B cell (primary cell): ENCODE measurements at regions not wholly inside any gene's neighbourhood (a gene's known extent, or its start where the extent isn't known, plus 50 kb on each side); places are given as distances from the start of the nearest gene placed in this dataset.

Experiments
- ATAC-seq: fragments of 200-7000 bp; cut with Tn5 transposase; one replicate; pipeline ENCODE4 v1.10.0; 2021; ENCODE audit warnings: low read depth, mild to moderate bottlenecking, moderate number of reproducible peaks, moderate library complexity
- CTCF ChIA-PET: fragments of 350-600 bp; sonication (Branson Sonifier 250); formaldehyde crosslinking; loops from one replicate; lab custom pipeline; 2021; ENCODE audit warnings: antibody characterized with exemption, inconsistent platforms; lab: Charles Lee
- POLR2A ChIA-PET: fragments of 350-600 bp; sonication (Branson Sonifier 250); formaldehyde crosslinking; loops from one replicate; lab custom pipeline; 2021; ENCODE audit warnings: antibody characterized with exemption; lab: Charles Lee
- DNase-seq: peaks from one replicate; pipeline ENCODE4 v3.0.0; 2013
- H2AFZ ChIP-seq: 2 replicates; pipeline ENCODE4 v1.6.1; 2012; ENCODE audit warnings: mild to moderate bottlenecking, low read depth, low read length; ENCODE audit not compliant: insufficient read depth, poor library complexity, severe bottlenecking
- H3K27ac ChIP-seq, 2 donors: 1 replicate in 1 of 2; 2 replicates in 1 of 2; pipeline ENCODE4 v1.5.1; 2012 to 2013; ENCODE audit warnings: low read length in 2 of 2, mild to moderate bottlenecking in 2 of 2, moderate library complexity in 1 of 2
- H3K27me3 ChIP-seq, 4 experiments: fragments of 200-600 bp in 1 of 4; sonication (generic) in 1 of 4; replicated peaks in 1 of 4; 1 replicate in 2 of 4; 2 replicates in 2 of 4; pipeline versions ENCODE4 v1.6.1 to v1.7.0; 2013 to 2016; ENCODE audit warnings: low read length in 3 of 4, mild to moderate bottlenecking in 2 of 4, mixed read lengths in 1 of 4, moderate library complexity in 1 of 4; ENCODE audit not compliant: insufficient read depth in 4 of 4, control insufficient read depth in 3 of 4; ENCODE audit errors: control extremely low read depth in 1 of 4
- H3K36me3 ChIP-seq, 2 experiments: replicated peaks in 1 of 2; 1 replicate in 1 of 2; 2 replicates in 1 of 2; pipeline versions ENCODE4 v1.6.1 to v1.7.1; 2013; ENCODE audit warnings: low read length in 1 of 2; ENCODE audit not compliant: insufficient read depth in 2 of 2, control insufficient read depth in 1 of 2; ENCODE audit errors: control extremely low read depth in 1 of 2, extremely low read depth in 1 of 2
- H3K4me1 ChIP-seq, 2 donors: fragments of 200-600 bp in 1 of 2; sonication (generic) in 1 of 2; 1 replicate in 1 of 2; 2 replicates in 1 of 2; pipeline versions ENCODE4 v1.5.1 to v1.6.1; 2013 to 2017; ENCODE audit warnings: low read length in 2 of 2; ENCODE audit not compliant: control insufficient read depth in 2 of 2, insufficient read depth in 2 of 2
- H3K4me2 ChIP-seq: replicated peaks from 2 replicates; pipeline ENCODE3; 2012; ENCODE audit warnings: mild to moderate bottlenecking, low read depth, low read length; ENCODE audit not compliant: poor library complexity, severe bottlenecking
- H3K4me3 ChIP-seq, 5 experiments: fragments of 200-600 bp in 1 of 5; sonication (generic) in 1 of 5; 1 replicate in 3 of 5; 2 replicates in 2 of 5; pipeline versions ENCODE4 v1.5.1 to v1.7.0; 2011 to 2016; ENCODE audit warnings: low read length in 4 of 5, mild to moderate bottlenecking in 4 of 5, low read depth in 2 of 5, control low read depth in 1 of 5, moderate library complexity in 1 of 5; ENCODE audit not compliant: insufficient read depth in 1 of 5; ENCODE audit errors: control extremely low read depth in 1 of 5, extremely low read depth in 1 of 5
- H3K79me2 ChIP-seq: fragments of 200-600 bp; sonication (generic); one replicate; pipeline ENCODE4 v1.6.0; 2016; ENCODE audit warnings: low read length; ENCODE audit not compliant: control insufficient read depth, insufficient read depth
- H3K9ac ChIP-seq: fragments of 200-600 bp; sonication (generic); 2 replicates; pipeline ENCODE4 v1.6.1; 2017; ENCODE audit warnings: mild to moderate bottlenecking, low read length, moderate library complexity
- H3K9me3 ChIP-seq, 3 donors: one replicate each; pipeline versions ENCODE4 v1.6.1 to v1.7.1; 2013; ENCODE audit warnings: low read length in 2 of 3; ENCODE audit not compliant: control insufficient read depth in 2 of 3, insufficient read depth in 1 of 3; ENCODE audit errors: control extremely low read depth in 1 of 3
- H4K20me1 ChIP-seq: 2 replicates; pipeline ENCODE4 v1.6.0; 2012; ENCODE audit warnings: mild to moderate bottlenecking, low read length; ENCODE audit not compliant: insufficient read depth, control insufficient read depth, poor library complexity, severe bottlenecking
- H3K27ac Mint-ChIP-seq: one replicate; pipeline ENCODE4 v1.8.0; 2021; ENCODE audit warnings: mixed read lengths
- H3K27me3 Mint-ChIP-seq: one replicate; pipeline ENCODE4 v1.8.0; 2021; ENCODE audit warnings: mixed read lengths
- H3K4me1 Mint-ChIP-seq: one replicate; pipeline ENCODE4 v1.8.0; 2021; ENCODE audit warnings: mixed read lengths
- H3K4me3 Mint-ChIP-seq: one replicate; pipeline ENCODE4 v1.8.0; 2021; ENCODE audit warnings: mixed read lengths
- H3K9me3 Mint-ChIP-seq: one replicate; pipeline ENCODE4 v1.8.0; 2022; ENCODE audit warnings: mixed read lengths; ENCODE audit not compliant: insufficient read depth
- CTCF ChIP-seq: fragments of 200-600 bp; IDR thresholded peaks from one replicate; pipeline ENCODE4 v1.8.0; 2022; ENCODE audit warnings: antibody characterized with exemption, mild to moderate bottlenecking
- EZH2 ChIP-seq: IDR thresholded peaks from 2 replicates; pipeline ENCODE4 v1.6.1; 2012; ENCODE audit warnings: borderline replicate concordance, low read depth, mild to moderate bottlenecking, moderate library complexity, low read length; ENCODE audit not compliant: insufficient read depth, poor library complexity, severe bottlenecking
- WGBS: methylation state at CpG from one replicate; pipeline ENCODE4 v1.1.5; 2013; ENCODE audit warnings: missing lambda C conversion rate; ENCODE audit not compliant: insufficient coverage; 5-methylcytosine and 5-hydroxymethylcytosine counted together
- intact Hi-C: fragments of 100-400 bp; cut with micrococcal nuclease; formaldehyde crosslinking; loops from one replicate; pipeline ENCODE4 v1.10.0; 2022

- H3K9ac ChIP-seq, result no peak overlapping the region
- no peak for ATAC-seq
- Mint-ChIP-seq H3K27ac (no peak overlapping the region), H3K27me3 (no peaks in the 10 kb centered on the region), H3K9me3 (no peaks in the 10 kb centered on the region), H3K4me3 (no peak overlapping the region), H3K4me1 (no peaks in the 10 kb centered on the region)
- H3K79me2 ChIP-seq, result no peaks in the 10 kb centered on the region
- no peak for DNase-seq
- no peak overlapping the region for H3K27ac ChIP-seq
- no peaks in the 10 kb centered on the region for H3K27me3 ChIP-seq
- no peaks in the 10 kb centered on the region for H3K36me3 ChIP-seq
- H3K4me2 ChIP-seq, result no peak overlapping the region
- intact Hi-C loops, result no loop called here
- H3K4me3 ChIP-seq, result no peak overlapping the region
- H2AFZ ChIP-seq, result no peak overlapping the region
- no peaks in the 10 kb centered on the region for H4K20me1 ChIP-seq
- ChIA-PET POLR2A (no interaction called here), CTCF (no interaction called here)
- TF ChIP-seq CTCF, result no peak
- no peak for TF ChIP-seq EZH2
- no peaks in the 10 kb centered on the region for H3K9me3 ChIP-seq
- H3K4me1 ChIP-seq, result no peaks in the 10 kb centered on the region
- 74% methylated on average over 2 of the region's 3 CpGs for WGBS
Observed at GRCh38 chr2:220166616-220167015, 539.2 kb downstream of the SLC4A3 start.

- H3K9me3 Mint-ChIP-seq, result no peaks in the 10 kb centered on the region
- H3K4me2 ChIP-seq, result no peak overlapping the region
- no peaks in the 10 kb centered on the region for H3K27me3 ChIP-seq
- no peaks in the 10 kb centered on the region for H3K36me3 ChIP-seq
- no peaks in the 10 kb centered on the region for H3K4me1 Mint-ChIP-seq
- H3K27me3 Mint-ChIP-seq, result no peaks in the 10 kb centered on the region
- H3K27ac ChIP-seq, result no peak overlapping the region
- intact Hi-C loops, result no loop called here
- H3K9me3 ChIP-seq, result no peaks in the 10 kb centered on the region
- H3K4me1 ChIP-seq, result no peaks in the 10 kb centered on the region
- H4K20me1 ChIP-seq, result no peaks in the 10 kb centered on the region
- no peak for DNase-seq
- no peak overlapping the region for H2AFZ ChIP-seq
- ChIA-PET POLR2A (no interaction called here), CTCF (no interaction called here)
- H3K4me3 ChIP-seq, result no peak overlapping the region
- no peak overlapping the region for H3K27ac Mint-ChIP-seq
- no peaks in the 10 kb centered on the region for H3K79me2 ChIP-seq
- no peak for ATAC-seq
- TF ChIP-seq EZH2 (no peak), CTCF (no peak)
- WGBS, result 90% methylated on average over 1 of the region's 4 CpGs
- no peak overlapping the region for H3K4me3 Mint-ChIP-seq
- H3K9ac ChIP-seq, result no peak overlapping the region
Observed at GRCh38 chr2:220167956-220168355, 540.5 kb downstream of the SLC4A3 start.
